A549 (cell line): ENCODE measurements at regions not wholly inside any gene's neighbourhood (a gene's known extent, or its start where the extent isn't known, plus 50 kb on each side); places are given as distances from the start of the nearest gene placed in this dataset.
"Not testable (repeated sequence)": the region's sequence is repeated elsewhere in the genome, so short reads cannot be mapped to it uniquely, and the experiment has no call there.

Experiments
- ATAC-seq, 2 experiments: fragments of 200-7000 bp in 1 of 2; fragments of >200 bp in 1 of 2; cut with Nextera tagmentation in 1 of 2; cut with Tn5 transposase in 1 of 2; 3 replicates each; pipeline versions ENCODE4 v1.8.0 to v1.9.1; 2018 to 2020; ENCODE audit warnings: mild to moderate bottlenecking in 1 of 2, moderate library complexity in 1 of 2
- CTCF ChIA-PET: fragments of 300-600 bp; sonication (Branson Sonifier 250); formaldehyde crosslinking; extraction: SDS; loops from one replicate; lab custom pipeline; 2021; ENCODE audit warnings: antibody characterized with exemption, inconsistent platforms; lab: Yijun Ruan, JAX
- POLR2A ChIA-PET: fragments of 350-600 bp; formaldehyde crosslinking; extraction: SDS; loops from one replicate; lab custom pipeline; 2021; ENCODE audit warnings: antibody characterized with exemption, inconsistent platforms; lab: Yijun Ruan, JAX
- DNase-seq, 2 experiments: peaks; one replicate each; pipeline versions ENCODE4 v3.0.0 to v3.0.0-alpha.2; 2011 to 2016; ENCODE audit warnings: low read depth in 1 of 2, low spot score in 1 of 2
- FAIRE-seq: peaks from 2 replicates; lab custom pipeline; 2011; peaks lifted over from hg19 to GRCh38; lab: Jason Lieb, UNC
- H3K27ac ChIP-seq, 2 experiments: fragments of >200 bp; sonication (Bioruptor Twin); formaldehyde crosslinking; 3 replicates each; pipeline ENCODE4 v1.5.1; 2016 to 2017
- H3K4me1 ChIP-seq: fragments of >200 bp; sonication (Bioruptor Twin); formaldehyde crosslinking; 3 replicates; pipeline ENCODE4 v1.6.1; 2016
- H3K4me2 ChIP-seq: fragments of >200 bp; sonication (Bioruptor Twin); formaldehyde crosslinking; 3 replicates; pipeline ENCODE4 v1.6.1; 2016
- H3K4me3 ChIP-seq: fragments of >200 bp; sonication (Bioruptor Twin); formaldehyde crosslinking; 3 replicates; pipeline ENCODE4 v1.5.1; 2016
- H3K9me3 ChIP-seq: fragments of >200 bp; sonication (Bioruptor Twin); formaldehyde crosslinking; 3 replicates; pipeline ENCODE4 v1.6.1; 2016
- BCL3 ChIP-seq: fragments of >200 bp; sonication (Bioruptor Twin); formaldehyde crosslinking; IDR thresholded peaks from 3 replicates; pipeline ENCODE4 v1.6.1; 2016
- BHLHE40 ChIP-seq: IDR thresholded peaks from 2 replicates; pipeline ENCODE4 v1.6.1; 2012; ENCODE audit warnings: low read depth, low read length, inconsistent platforms
- CHD2 ChIP-seq: fragments of 150-350 bp; IDR thresholded peaks from 2 replicates; pipeline ENCODE4 v1.6.1; 2014; ENCODE audit warnings: low read length; ENCODE audit not compliant: partially characterized antibody
- CHD4 ChIP-seq: fragments of 200-600 bp; sonication (generic); IDR thresholded peaks from 2 replicates; pipeline ENCODE4 v1.6.1; 2016; ENCODE audit warnings: antibody characterized with exemption, mild to moderate bottlenecking, borderline replicate concordance
- E2F6 ChIP-seq: IDR thresholded peaks from 2 replicates; pipeline ENCODE4 v1.6.1; 2012; ENCODE audit warnings: low read depth, borderline replicate concordance
- EHMT2 ChIP-seq: fragments of 200-600 bp; sonication (generic); IDR thresholded peaks from 2 replicates; pipeline ENCODE4 v1.6.1; 2016; ENCODE audit warnings: antibody characterized with exemption, low read depth, mild to moderate bottlenecking, moderate library complexity
- ELK1 ChIP-seq: fragments of 150-350 bp; IDR thresholded peaks from 2 replicates; pipeline ENCODE4 v1.6.1; 2014; ENCODE audit warnings: low read depth, mild to moderate bottlenecking, low read length
- GATA3 ChIP-seq: IDR thresholded peaks from 2 replicates; pipeline ENCODE4 v1.6.1; 2012; ENCODE audit warnings: borderline replicate concordance
- HES2 ChIP-seq: fragments of >200 bp; sonication (Bioruptor Twin); formaldehyde crosslinking; IDR thresholded peaks from 2 replicates; pipeline ENCODE4 v1.6.1; 2016
- HOXB13 ChIP-seq: fragments of 250-450 bp; sonication (Bioruptor Pico); IDR thresholded peaks from 2 replicates; pipeline ENCODE4 v1.5.0; 2020; ENCODE audit warnings: low read depth, mild to moderate bottlenecking, moderate library complexity
- KDM1A ChIP-seq: fragments of 200-600 bp; sonication (generic); IDR thresholded peaks from 2 replicates; pipeline ENCODE4 v1.6.1; 2016; ENCODE audit warnings: low read depth, mild to moderate bottlenecking
- MAX ChIP-seq: IDR thresholded peaks from 2 replicates; pipeline ENCODE4 v1.6.1; 2012
- MYC ChIP-seq: IDR thresholded peaks from 2 replicates; pipeline ENCODE4 v1.6.1; 2012; ENCODE audit warnings: mild to moderate bottlenecking, inconsistent platforms, low read length, improper control_type of control experiment, borderline replicate concordance
- NFE2L2 ChIP-seq: fragments of 150-350 bp; conservative IDR thresholded peaks from 2 replicates; pipeline ENCODE4 v1.6.1; 2014; ENCODE audit warnings: low read length
- NR3C1 ChIP-seq: fragments of >200 bp; sonication (Bioruptor Twin); formaldehyde crosslinking; IDR thresholded peaks from 3 replicates; pipeline ENCODE4 v1.6.1; 2017
- POLR2AphosphoS2 ChIP-seq: conservative IDR thresholded peaks from 2 replicates; pipeline ENCODE4 v1.6.1; 2012; ENCODE audit warnings: low read length, improper control_type of control experiment, inconsistent platforms
- RCOR1 ChIP-seq: fragments of 150-350 bp; IDR thresholded peaks from 2 replicates; pipeline ENCODE4 v1.6.1; 2014; ENCODE audit warnings: antibody characterized with exemption, low read length, low read depth
- REST ChIP-seq: fragments of 200-600 bp; sonication (generic); IDR thresholded peaks from 2 replicates; pipeline ENCODE4 v1.6.1; 2016; ENCODE audit warnings: antibody characterized with exemption, mild to moderate bottlenecking, moderate library complexity
- SREBF2 ChIP-seq: fragments of 450-650 bp; IDR thresholded peaks from 2 replicates; pipeline ENCODE4 v1.6.1; 2014; ENCODE audit warnings: mild to moderate bottlenecking, moderate library complexity
- ZNF302 ChIP-seq: fragments of 250-450 bp; sonication (Bioruptor Pico); IDR thresholded peaks from 2 replicates; pipeline ENCODE4 v1.9.0; 2021; ENCODE audit warnings: inconsistent platforms, mild to moderate bottlenecking, moderate library complexity
- ZSCAN20 ChIP-seq: fragments of 250-450 bp; sonication (Bioruptor Pico); IDR thresholded peaks from 2 replicates; pipeline ENCODE4 v1.8.0; 2022; ENCODE audit warnings: mild to moderate bottlenecking, moderate library complexity
- WGBS: methylation state at CpG from one replicate; pipeline ENCODE4 v1.1.6; 2017; ENCODE audit errors: missing lambda C conversion rate; 5-methylcytosine and 5-hydroxymethylcytosine counted together

GRCh38 chr10:81428456-81429134 is 446.4 kb upstream of the NRG3 start:
- no peak for TF ChIP-seq POLR2AphosphoS2
- TF ChIP-seq MYC: no peak
- TF ChIP-seq ZSCAN20: no peak
- no peak for TF ChIP-seq HES2
- no peak for TF ChIP-seq E2F6
- TF ChIP-seq GATA3: no peak
- no peak for TF ChIP-seq RCOR1
- TF ChIP-seq ELK1: no peak
- no peak for TF ChIP-seq NR3C1
- TF ChIP-seq, all 56 proteins: peak for 0
- no peak for DNase-seq
- Histone ChIP-seq H3K9me3 (no peaks in the 10 kb centered on the region), H3K27ac (no peak overlapping the region), H3K4me2 (no peak overlapping the region), H3K4me3 (no peak overlapping the region), H3K4me1 (no peaks in the 10 kb centered on the region)
- ATAC-seq: no peak
- POLR2A ChIA-PET: no interaction called here
- WGBS: 2% methylated on average over 2 of the region's 2 CpGs
- CTCF ChIA-PET: no interaction called here
- no peak for FAIRE-seq

- no peak overlapping the region for H3K4me2 ChIP-seq
- no peaks in the 10 kb centered on the region for H3K4me1 ChIP-seq
- TF ChIP-seq ZSCAN20: no peak
- TF ChIP-seq NFE2L2: no peak
- no peak for TF ChIP-seq REST
- TF ChIP-seq CHD2: no peak
- TF ChIP-seq CHD4: no peak
- TF ChIP-seq POLR2AphosphoS2: no peak
- TF ChIP-seq ZNF302: no peak
- TF ChIP-seq HOXB13 (CRISPR knock-in tag): no peak
- no peak for TF ChIP-seq EHMT2
- no peak for TF ChIP-seq ELK1
- no peak for TF ChIP-seq BCL3
- no peak for TF ChIP-seq MAX
- TF ChIP-seq NR3C1: no peak
- TF ChIP-seq E2F6: no peak
- TF ChIP-seq SREBF2: no peak
- TF ChIP-seq BHLHE40: no peak
- no peak for TF ChIP-seq MYC
- no peak for TF ChIP-seq KDM1A
- 3% methylated on average over 2 of the region's 2 CpGs for WGBS
- ChIA-PET POLR2A (no interaction called here), CTCF (no interaction called here)
- H3K9me3 ChIP-seq: no peaks in the 10 kb centered on the region
- H3K27ac ChIP-seq: no peak overlapping the region
- DNase-seq (no peak), ATAC-seq (no peak), FAIRE-seq (no peak)
- H3K4me3 ChIP-seq: no peak overlapping the region
Observed at GRCh38 chr10:81439445-81439844, 435.5 kb upstream of the NRG3 start.

GRCh38 chr10:81441624-81442023 is 433.4 kb upstream of the NRG3 start:
- CTCF ChIA-PET, H3K4me2 ChIP-seq, H3K4me1 ChIP-seq, ATAC-seq, POLR2A ChIA-PET, DNase-seq, H3K4me3 ChIP-seq, H3K9me3 ChIP-seq, FAIRE-seq, H3K27ac ChIP-seq: not testable (repeated sequence)
- WGBS: 64% methylated on average over 21 of the region's 21 CpGs
